MM.1S (cell line): ENCODE measurements at regions not wholly inside any gene's neighbourhood (a gene's known extent, or its start where the extent isn't known, plus 50 kb on each side); places are given as distances from the start of the nearest gene placed in this dataset.

ENCODE experiments used
- EZH2phosphoT487 ChIP-seq: fragments of 300-600 bp; sonication (generic); IDR thresholded peaks from 2 replicates; pipeline ENCODE4 v1.6.1; 2018; ENCODE audit warnings: antibody characterized with exemption, low read length
- TF ChIP-seq, protein P1 (sequence below): fragments of 300-600 bp; sonication (generic); IDR thresholded peaks from 2 replicates; pipeline ENCODE4 v1.5.1; 2016; ENCODE audit warnings: antibody characterized with exemption, low read length, mixed read lengths

DNA sequence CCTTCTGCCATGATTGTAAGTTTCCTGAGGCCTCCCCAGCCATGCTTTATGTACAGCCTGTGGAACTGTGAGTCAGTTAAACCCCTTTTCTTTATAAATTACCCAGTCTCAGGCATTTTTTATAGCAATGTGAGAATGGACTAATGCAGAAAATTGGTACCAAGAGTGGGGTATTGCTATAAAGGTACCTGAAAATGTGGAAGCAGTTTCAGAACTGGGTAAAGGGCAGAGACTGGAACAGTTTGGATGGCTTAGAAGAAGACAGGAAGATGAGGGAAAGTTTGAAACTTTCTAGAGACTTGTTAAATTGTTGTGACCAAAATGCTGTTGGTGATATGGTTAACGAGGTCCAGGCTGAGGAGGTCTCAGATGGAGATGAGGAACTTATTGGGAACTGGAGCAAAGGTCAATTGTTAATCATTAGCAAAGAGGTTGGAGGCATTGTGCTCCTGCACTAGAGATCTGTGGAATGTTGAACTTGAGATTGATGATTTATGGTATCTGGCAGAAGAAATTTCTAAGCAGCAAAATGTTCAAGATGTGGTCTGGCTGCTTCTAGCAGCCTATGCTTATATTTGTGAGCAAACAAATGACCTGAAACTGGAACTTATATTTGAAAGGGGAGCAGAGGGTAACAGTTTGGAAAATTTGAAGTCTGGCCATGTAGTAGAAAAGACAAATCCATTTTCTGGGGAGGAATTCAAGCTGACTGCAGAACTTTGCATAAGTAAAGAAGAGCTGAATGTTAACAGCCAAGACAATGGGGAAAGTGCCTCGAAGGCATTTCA lies 79.0 kb upstream of the GMDS start:
- TF ChIP-seq, protein P1, sequence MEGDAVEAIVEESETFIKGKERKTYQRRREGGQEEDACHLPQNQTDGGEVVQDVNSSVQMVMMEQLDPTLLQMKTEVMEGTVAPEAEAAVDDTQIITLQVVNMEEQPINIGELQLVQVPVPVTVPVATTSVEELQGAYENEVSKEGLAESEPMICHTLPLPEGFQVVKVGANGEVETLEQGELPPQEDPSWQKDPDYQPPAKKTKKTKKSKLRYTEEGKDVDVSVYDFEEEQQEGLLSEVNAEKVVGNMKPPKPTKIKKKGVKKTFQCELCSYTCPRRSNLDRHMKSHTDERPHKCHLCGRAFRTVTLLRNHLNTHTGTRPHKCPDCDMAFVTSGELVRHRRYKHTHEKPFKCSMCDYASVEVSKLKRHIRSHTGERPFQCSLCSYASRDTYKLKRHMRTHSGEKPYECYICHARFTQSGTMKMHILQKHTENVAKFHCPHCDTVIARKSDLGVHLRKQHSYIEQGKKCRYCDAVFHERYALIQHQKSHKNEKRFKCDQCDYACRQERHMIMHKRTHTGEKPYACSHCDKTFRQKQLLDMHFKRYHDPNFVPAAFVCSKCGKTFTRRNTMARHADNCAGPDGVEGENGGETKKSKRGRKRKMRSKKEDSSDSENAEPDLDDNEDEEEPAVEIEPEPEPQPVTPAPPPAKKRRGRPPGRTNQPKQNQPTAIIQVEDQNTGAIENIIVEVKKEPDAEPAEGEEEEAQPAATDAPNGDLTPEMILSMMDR = no peak
- TF ChIP-seq EZH2phosphoT487 = no peak
